GM19099 (cell line): ENCODE measurements at regions not wholly inside any gene's neighbourhood (a gene's known extent, or its start where the extent isn't known, plus 50 kb on each side); places are given as distances from the start of the nearest gene placed in this dataset.

ENCODE experiments used
- POLR2A ChIP-seq: IDR thresholded peaks from 3 replicates; pipeline ENCODE4 v1.6.1; 2011; ENCODE audit warnings: low read depth; ENCODE audit not compliant: insufficient read length; ENCODE audit errors: extremely low read depth

- no peak for TF ChIP-seq POLR2A
Observed at GRCh38 chr10:53490553-53490952, 718.0 kb upstream of the MBL2 start.

- TF ChIP-seq POLR2A, result no peak
Observed at GRCh38 chr10:53489335-53490182, 717.0 kb upstream of the MBL2 start.

GRCh38 chr10:53487019-53487983 lies 714.7 kb upstream of the MBL2 start:
- TF ChIP-seq POLR2A, result no peak

- no peak for TF ChIP-seq POLR2A
Observed at GRCh38 chr10:53479365-53479764, 706.8 kb upstream of the MBL2 start.

- TF ChIP-seq POLR2A, result no peak
Observed at GRCh38 chr10:53477313-53477675, 704.7 kb upstream of the MBL2 start.

- TF ChIP-seq POLR2A, result no peak
Observed at GRCh38 chr10:53476650-53477312, 704.2 kb upstream of the MBL2 start.

GRCh38 chr10:53469383-53469782 lies 696.8 kb upstream of the MBL2 start:
- TF ChIP-seq POLR2A, result no peak

GRCh38 chr10:53463539-53463938 lies 691.0 kb upstream of the MBL2 start:
- TF ChIP-seq POLR2A, result no peak

- TF ChIP-seq POLR2A, result no peak
Observed at GRCh38 chr10:53458007-53458406, 685.4 kb upstream of the MBL2 start.

- no peak for TF ChIP-seq POLR2A
Observed at GRCh38 chr10:53453196-53453595, 680.6 kb upstream of the MBL2 start.

GRCh38 chr10:53447576-53447975 lies 675.0 kb upstream of the MBL2 start:
- no peak for TF ChIP-seq POLR2A

GRCh38 chr10:53441843-53442242 lies 669.3 kb upstream of the MBL2 start:
- TF ChIP-seq POLR2A, result no peak

- TF ChIP-seq POLR2A, result no peak
Observed at GRCh38 chr10:53440601-53441000, 668.0 kb upstream of the MBL2 start.

GRCh38 chr10:53434413-53434812 lies 661.8 kb upstream of the MBL2 start:
- no peak for TF ChIP-seq POLR2A

- no peak for TF ChIP-seq POLR2A
Observed at GRCh38 chr10:53432035-53432434, 659.5 kb upstream of the MBL2 start.
